Mammary epithelial cell (primary cell): ENCODE measurements at regions not wholly inside any gene's neighbourhood (a gene's known extent, or its start where the extent isn't known, plus 50 kb on each side); places are given as distances from the start of the nearest gene placed in this dataset.

ENCODE experiments used
- EZH2 ChIP-seq: IDR thresholded peaks from 2 replicates; pipeline ENCODE4 v1.6.1; 2012; ENCODE audit warnings: low read length, inconsistent platforms, borderline replicate concordance
- TF ChIP-seq, protein P1 (sequence below), 2 donors: IDR thresholded peaks in 1 of 2; conservative IDR thresholded peaks in 1 of 2; 2 replicates each; pipeline ENCODE4 v1.5.1; 2011 to 2012; ENCODE audit warnings: inconsistent platforms in 2 of 2, low read length in 2 of 2, mild to moderate bottlenecking in 2 of 2, control low read depth in 1 of 2, low read depth in 1 of 2; ENCODE audit not compliant: insufficient read depth in 1 of 2; ENCODE audit errors: extremely low read depth in 1 of 2

DNA sequence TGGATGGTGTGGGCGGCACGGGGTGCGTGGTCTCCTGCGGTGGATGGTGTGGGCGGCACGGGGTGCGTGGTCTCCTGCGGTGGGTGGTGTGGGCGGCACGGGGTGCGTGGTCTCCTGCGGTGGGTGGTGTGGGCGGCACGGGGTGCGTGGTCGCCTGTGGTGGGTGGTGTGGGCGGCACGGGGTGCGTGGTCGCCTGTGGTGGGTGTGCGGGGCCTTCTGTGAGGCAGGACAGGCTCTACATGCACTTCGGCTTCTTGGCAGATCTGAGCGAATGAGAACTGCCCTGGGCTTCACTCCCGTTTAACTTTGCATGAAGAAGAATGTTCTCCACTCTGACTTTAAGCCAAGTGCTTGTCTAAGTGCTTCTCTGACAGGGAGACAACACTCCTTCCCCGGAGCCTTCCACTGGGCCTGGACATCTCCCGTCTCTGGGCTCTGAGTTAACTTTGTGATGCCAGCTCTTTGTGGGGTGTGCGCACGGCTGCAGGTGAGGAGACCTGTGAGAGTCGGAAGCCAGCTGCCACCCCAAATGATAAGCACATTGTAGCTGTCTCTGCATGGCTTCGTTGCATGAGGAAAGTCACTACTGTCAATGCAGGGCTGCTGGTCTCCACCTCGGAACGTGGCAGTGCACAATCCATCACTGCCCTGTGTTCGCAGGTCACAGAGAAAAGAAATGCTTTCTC lies 244.8 kb downstream of the DLL1 start:
- TF ChIP-seq EZH2 = no peak
- TF ChIP-seq, protein P1, sequence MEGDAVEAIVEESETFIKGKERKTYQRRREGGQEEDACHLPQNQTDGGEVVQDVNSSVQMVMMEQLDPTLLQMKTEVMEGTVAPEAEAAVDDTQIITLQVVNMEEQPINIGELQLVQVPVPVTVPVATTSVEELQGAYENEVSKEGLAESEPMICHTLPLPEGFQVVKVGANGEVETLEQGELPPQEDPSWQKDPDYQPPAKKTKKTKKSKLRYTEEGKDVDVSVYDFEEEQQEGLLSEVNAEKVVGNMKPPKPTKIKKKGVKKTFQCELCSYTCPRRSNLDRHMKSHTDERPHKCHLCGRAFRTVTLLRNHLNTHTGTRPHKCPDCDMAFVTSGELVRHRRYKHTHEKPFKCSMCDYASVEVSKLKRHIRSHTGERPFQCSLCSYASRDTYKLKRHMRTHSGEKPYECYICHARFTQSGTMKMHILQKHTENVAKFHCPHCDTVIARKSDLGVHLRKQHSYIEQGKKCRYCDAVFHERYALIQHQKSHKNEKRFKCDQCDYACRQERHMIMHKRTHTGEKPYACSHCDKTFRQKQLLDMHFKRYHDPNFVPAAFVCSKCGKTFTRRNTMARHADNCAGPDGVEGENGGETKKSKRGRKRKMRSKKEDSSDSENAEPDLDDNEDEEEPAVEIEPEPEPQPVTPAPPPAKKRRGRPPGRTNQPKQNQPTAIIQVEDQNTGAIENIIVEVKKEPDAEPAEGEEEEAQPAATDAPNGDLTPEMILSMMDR (conservative IDR thresholded peaks at IDR 0.05 in 1 of 2, IDR thresholded peaks at IDR 0.05 in 1 of 2; ENCODE audit: extremely low read depth in 1 of 2, insufficient read depth in 1 of 2, low read depth in 1 of 2, low read length in 2 of 2) = no peak
